Uterus (tissue), 3 donors: ENCODE measurements at regions not wholly inside any gene's neighbourhood (a gene's known extent, or its start where the extent isn't known, plus 50 kb on each side); places are given as distances from the start of the nearest gene placed in this dataset.

Source experiments
- DNase-seq, 2 donors: peaks; one replicate each; pipeline ENCODE4 v3.0.0-alpha.2; 2019 to 2020
- H3K27ac ChIP-seq, 2 donors: fragments of 200-600 bp; sonication (generic); 1 replicate in 1 of 2; 2 replicates in 1 of 2; pipeline ENCODE4 v1.5.1; 2016 to 2018
- H3K27me3 ChIP-seq, 2 donors: fragments of 200-600 bp; sonication (generic); one replicate each; pipeline ENCODE4 v1.5.1; 2018 to 2019; ENCODE audit warnings: control low read depth in 1 of 2
- H3K36me3 ChIP-seq, 2 donors: fragments of 200-600 bp; sonication (generic); one replicate each; pipeline ENCODE4 v1.5.1; 2019; ENCODE audit warnings: control low read depth in 1 of 2
- H3K4me1 ChIP-seq, 2 donors: fragments of 200-600 bp; sonication (generic); one replicate each; pipeline ENCODE4 v1.5.1; 2018 to 2019; ENCODE audit warnings: control low read depth in 1 of 2
- H3K4me3 ChIP-seq, 2 donors: fragments of 200-600 bp; sonication (generic); 1 replicate in 1 of 2; 2 replicates in 1 of 2; pipeline ENCODE4 v1.5.1; 2018 to 2019; ENCODE audit warnings: mild to moderate bottlenecking in 1 of 2
- H3K9me3 ChIP-seq, 2 donors: fragments of 200-600 bp; sonication (generic); one replicate each; pipeline ENCODE4 v1.5.1; 2019; ENCODE audit warnings: control low read depth in 1 of 2
- CTCF ChIP-seq, 4 experiments: fragments of 200-600 bp in 2 of 4; fragments of 450-650 bp in 2 of 4; sonication (generic) in 2 of 4; IDR thresholded peaks; one replicate each; pipeline ENCODE4 v1.5.1; 2016 to 2019; ENCODE audit warnings: antibody characterized with exemption in 4 of 4, mild to moderate bottlenecking in 2 of 4, moderate library complexity in 1 of 4
- POLR2A ChIP-seq, 2 donors: fragments of 450-650 bp; IDR thresholded peaks; one replicate each; pipeline ENCODE4 v1.6.1; 2016; ENCODE audit warnings: antibody characterized with exemption in 2 of 2, mild to moderate bottlenecking in 1 of 2, moderate library complexity in 1 of 2
- intact Hi-C: fragments of 100-400 bp; cut with DNase I; formaldehyde crosslinking; loops from one replicate; pipeline ENCODE4 v1.15.1; 2023; ENCODE audit warnings: low total_unique reads
- donor health status: DM: yes; HTN: yes; CAD: no.

- TF ChIP-seq CTCF (IDR thresholded peaks at IDR 0.05), result no peak
- TF ChIP-seq POLR2A (IDR thresholded peaks at IDR 0.05), result no peak
- no peaks in the 10 kb centered on the region for H3K27me3 ChIP-seq
- no peaks in the 10 kb centered on the region for H3K9me3 ChIP-seq
- no peaks in the 10 kb centered on the region for H3K36me3 ChIP-seq
- H3K27ac ChIP-seq, result no peak overlapping the region
- no peaks in the 10 kb centered on the region for H3K4me1 ChIP-seq
- no peak for DNase-seq
- intact Hi-C loops, result no loop called here
- no peak overlapping the region for H3K4me3 ChIP-seq
These were observed 303.3 kb upstream of the GULP1 start for GRCh38 chr2:187988348-187988747.

DNA sequence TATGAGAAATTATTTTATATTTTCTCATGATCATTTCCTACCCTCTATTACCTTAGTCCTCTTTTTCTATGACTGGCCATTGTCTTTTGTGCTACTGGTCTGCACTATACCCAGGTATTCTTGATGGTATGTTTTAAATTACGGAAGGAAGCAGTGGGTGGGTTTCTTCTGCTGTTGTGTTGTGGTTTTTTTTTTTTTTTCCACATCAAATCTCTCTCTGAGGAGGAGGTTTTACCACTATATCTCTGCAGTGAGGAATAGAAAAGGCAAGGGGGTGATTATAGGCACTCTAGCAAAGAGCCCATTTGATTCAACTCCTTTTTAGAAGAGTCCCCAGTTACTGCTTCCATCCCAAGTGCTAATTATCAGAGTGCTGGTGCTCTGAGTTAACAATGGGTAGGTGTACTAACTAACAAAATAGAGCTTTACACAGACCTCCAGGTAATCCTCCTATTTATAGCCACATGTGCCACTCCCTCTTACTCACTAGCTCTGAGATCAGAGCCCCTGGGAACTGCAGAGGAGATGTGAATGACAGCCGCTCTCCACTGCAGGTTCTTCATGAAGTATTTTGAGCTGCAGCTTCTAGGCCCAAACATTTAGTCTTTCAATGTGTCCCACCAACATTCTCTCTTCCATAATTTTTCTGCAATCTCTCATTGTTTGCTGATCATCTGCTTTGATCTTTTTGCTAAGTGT lies 301.6 kb upstream of the GULP1 start:
- H3K4me3 ChIP-seq, result no peak overlapping the region
- intact Hi-C loops, result no loop called here
- no peak for TF ChIP-seq CTCF (IDR thresholded peaks at IDR 0.05)
- no peak for TF ChIP-seq POLR2A (IDR thresholded peaks at IDR 0.05)

DNA sequence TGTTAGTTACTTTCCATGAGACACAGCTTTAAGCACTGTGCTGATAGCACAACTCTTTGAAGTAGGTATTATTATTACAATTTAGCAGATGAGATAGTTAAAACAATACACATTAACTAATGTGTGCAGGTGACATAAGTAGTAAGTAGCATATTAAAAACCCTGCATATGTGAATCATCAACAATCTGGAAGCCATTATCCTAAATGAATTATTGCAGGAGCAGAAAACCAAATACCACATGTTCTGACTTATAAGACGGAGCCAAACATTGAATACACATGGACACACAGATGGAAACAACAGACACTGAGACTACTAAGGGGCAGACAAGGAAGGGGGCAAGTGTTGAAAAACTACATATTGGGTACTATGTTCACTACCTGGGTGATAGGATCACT lies 300.3 kb upstream of the GULP1 start:
- Histone ChIP-seq H3K27ac (no peak overlapping the region), H3K27me3 (no peaks in the 10 kb centered on the region), H3K36me3 (no peaks in the 10 kb centered on the region), H3K4me1 (no peaks in the 10 kb centered on the region), H3K9me3 (no peaks in the 10 kb centered on the region), H3K4me3 (no peak overlapping the region)
- TF ChIP-seq POLR2A (IDR thresholded peaks at IDR 0.05) (no peak), CTCF (IDR thresholded peaks at IDR 0.05) (no peak)
- no peak for DNase-seq
- intact Hi-C loops, result no loop called here

More for the DNA sequence above, 301.6 kb upstream of the GULP1 start:
- H3K27me3 ChIP-seq, result no peaks in the 10 kb centered on the region
- H3K27ac ChIP-seq, result no peak overlapping the region
- no peaks in the 10 kb centered on the region for H3K9me3 ChIP-seq
- DNase-seq, result no peak
- no peaks in the 10 kb centered on the region for H3K4me1 ChIP-seq
- H3K36me3 ChIP-seq, result no peaks in the 10 kb centered on the region

DNA sequence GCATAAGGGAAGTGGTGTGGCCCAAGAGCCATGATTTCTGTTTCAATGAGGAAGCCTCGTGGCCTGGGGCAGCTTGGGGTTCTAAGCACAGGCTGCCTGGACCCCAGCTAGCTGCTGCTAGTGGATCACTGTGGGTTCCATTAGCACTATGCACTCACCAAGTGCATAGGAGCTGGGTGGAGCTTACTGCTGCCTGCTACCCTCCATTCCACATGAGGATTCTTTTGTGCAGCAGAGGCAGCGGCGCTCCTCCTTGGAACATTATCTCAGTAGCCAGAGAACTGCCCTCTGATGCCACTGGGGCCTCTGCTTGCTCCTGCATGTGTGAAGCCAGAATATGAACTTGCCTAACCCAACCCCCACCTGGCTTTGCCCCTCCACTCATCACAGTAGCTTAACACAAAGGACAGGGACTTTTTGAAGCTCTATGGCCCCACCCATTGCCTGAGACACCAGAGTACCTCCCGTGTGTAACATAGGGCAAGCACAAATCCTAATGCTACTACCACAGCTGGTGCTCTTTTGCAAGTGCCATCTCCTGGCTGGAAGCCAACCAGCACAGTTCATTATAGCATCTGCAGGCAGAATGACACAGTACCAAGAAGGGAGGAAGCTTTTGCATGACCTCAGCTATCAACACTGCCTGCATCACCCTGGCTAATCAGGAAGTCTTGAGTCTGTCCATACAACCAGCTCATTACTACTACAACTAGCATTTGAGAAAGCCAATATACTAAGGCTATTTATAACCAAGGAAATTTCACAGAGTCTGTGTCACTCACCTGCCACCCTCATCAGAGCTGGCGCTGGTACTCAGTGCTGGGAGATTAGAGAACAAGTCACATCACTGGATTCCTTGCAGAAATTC lies 297.0 kb upstream of the GULP1 start:
- Histone ChIP-seq H3K36me3 (no peaks in the 10 kb centered on the region), H3K9me3 (no peaks in the 10 kb centered on the region), H3K4me3 (no peak overlapping the region), H3K27ac (no peak overlapping the region), H3K4me1 (no peaks in the 10 kb centered on the region), H3K27me3 (no peaks in the 10 kb centered on the region)
- intact Hi-C loops, result no loop called here
- no peak for TF ChIP-seq POLR2A (IDR thresholded peaks at IDR 0.05)
- no peak for TF ChIP-seq CTCF (IDR thresholded peaks at IDR 0.05)
- DNase-seq, result no peak

- no peak for DNase-seq
- no peaks in the 10 kb centered on the region for H3K4me1 ChIP-seq
- H3K27ac ChIP-seq, result no peak overlapping the region
- H3K4me3 ChIP-seq, result no peak overlapping the region
- no peak for TF ChIP-seq POLR2A (IDR thresholded peaks at IDR 0.05)
- no peak for TF ChIP-seq CTCF (IDR thresholded peaks at IDR 0.05)
- H3K9me3 ChIP-seq, result no peaks in the 10 kb centered on the region
- intact Hi-C loops, result no loop called here
- no peaks in the 10 kb centered on the region for H3K27me3 ChIP-seq
- H3K36me3 ChIP-seq, result no peaks in the 10 kb centered on the region
These were observed 296.1 kb upstream of the GULP1 start for GRCh38 chr2:187995556-187995955.
